Kidney (tissue), 13 donors: ENCODE measurements at regions not wholly inside any gene's neighbourhood (a gene's known extent, or its start where the extent isn't known, plus 50 kb on each side); places are given as distances from the start of the nearest gene placed in this dataset.
"Not testable (repeated sequence)": the region's sequence is repeated elsewhere in the genome, so short reads cannot be mapped to it uniquely, and the experiment has no call there.

Experiments used
- DNase-seq, 5 donors: peaks; one replicate each; pipeline ENCODE4 v3.0.0-alpha.2; 2013 to 2020
- FAIRE-seq: peaks from 2 replicates; lab custom pipeline; 2012; peaks lifted over from hg19 to GRCh38; lab: Jason Lieb, UNC
- H3K27ac ChIP-seq, 2 donors: one replicate each; pipeline ENCODE4 v1.7.0; 2013; ENCODE audit warnings: low read depth in 2 of 2, low read length in 2 of 2, inconsistent platforms in 1 of 2
- H3K27me3 ChIP-seq: one replicate; pipeline ENCODE4 v1.7.1; 2013; ENCODE audit warnings: low read length, inconsistent platforms; ENCODE audit not compliant: control insufficient read depth, insufficient read depth
- H3K36me3 ChIP-seq, 3 donors: one replicate each; pipeline versions ENCODE4 v1.7.0 to v1.7.1; 2013; ENCODE audit warnings: low read length in 3 of 3, control low read depth in 1 of 3, inconsistent platforms in 1 of 3; ENCODE audit not compliant: insufficient read depth in 3 of 3, control insufficient read depth in 2 of 3
- H3K4me1 ChIP-seq, 3 donors: one replicate each; pipeline versions ENCODE4 v1.7.0 to v1.7.1; 2013; ENCODE audit warnings: low read length in 3 of 3, inconsistent platforms in 1 of 3, low read depth in 1 of 3; ENCODE audit not compliant: control insufficient read depth in 2 of 3, insufficient read depth in 2 of 3
- H3K4me3 ChIP-seq, 3 donors: one replicate each; pipeline versions ENCODE4 v1.7.0 to v1.8.1; 2013; ENCODE audit warnings: low read length in 3 of 3, control low read depth in 1 of 3, inconsistent platforms in 1 of 3
- H3K9ac ChIP-seq, 3 donors: one replicate each; pipeline versions ENCODE4 v1.7.0 to v1.7.1; 2013; ENCODE audit warnings: low read length in 3 of 3, control low read depth in 1 of 3, inconsistent platforms in 1 of 3
- H3K9me3 ChIP-seq, 3 donors: one replicate each; pipeline versions ENCODE4 v1.7.0 to v1.7.1; 2013; ENCODE audit warnings: low read length in 3 of 3, control low read depth in 1 of 3, inconsistent platforms in 1 of 3; ENCODE audit not compliant: control insufficient read depth in 2 of 3, insufficient read depth in 1 of 3
- CTCF ChIP-seq: IDR thresholded peaks from 3 replicates; pipeline ENCODE4 v1.5.1; 2012; ENCODE audit warnings: mild to moderate bottlenecking, moderate library complexity, borderline replicate concordance; ENCODE audit not compliant: insufficient read depth; ENCODE audit errors: extremely low read depth
- intact Hi-C: fragments of 100-400 bp; cut with DNase I; formaldehyde crosslinking; loops from one replicate; pipeline ENCODE4 v1.11.1; 2022
- donor health status: control.
- donor health status: control.
- donor health status: control.
- donor health status: control.
- donor health status: control.
- donor health status: DM: yes; HTN: yes; CAD: no.
- donor health status: Normal renal cell carcinoma (clear cell type).

GRCh38 chr1:30365596-30365995, 357.8 kb downstream of the MATN1 start:
- Histone ChIP-seq H3K36me3 (no peaks in the 10 kb centered on the region), H3K4me1 (no peaks in the 10 kb centered on the region), H3K9ac (no peak overlapping the region), H3K27ac (no peak overlapping the region), H3K9me3 (no peaks in the 10 kb centered on the region), H3K4me3 (no peak overlapping the region), H3K27me3 (no peaks in the 10 kb centered on the region)
- intact Hi-C loops = no loop called here
- DNase-seq = no peak
- no peak for FAIRE-seq
- no peak for TF ChIP-seq CTCF

- no peaks in the 10 kb centered on the region for H3K9me3 ChIP-seq
- TF ChIP-seq CTCF = no peak
- no peaks in the 10 kb centered on the region for H3K27me3 ChIP-seq
- FAIRE-seq = no peak
- H3K4me3 ChIP-seq = no peak overlapping the region
- DNase-seq = no peak
- intact Hi-C loops = no loop called here
- H3K4me1 ChIP-seq = no peaks in the 10 kb centered on the region
- no peaks in the 10 kb centered on the region for H3K36me3 ChIP-seq
- H3K9ac ChIP-seq = no peak overlapping the region
- H3K27ac ChIP-seq = no peak overlapping the region
These were observed 360.4 kb downstream of the MATN1 start for GRCh38 chr1:30363031-30363430.

GRCh38 chr1:30362603-30362990, 360.8 kb downstream of the MATN1 start:
- TF ChIP-seq CTCF = no peak
- DNase-seq (no peak), FAIRE-seq (no peak)
- no peaks in the 10 kb centered on the region for H3K36me3 ChIP-seq
- H3K9ac ChIP-seq = no peak overlapping the region
- no peaks in the 10 kb centered on the region for H3K4me1 ChIP-seq
- no peak overlapping the region for H3K4me3 ChIP-seq
- intact Hi-C loops = no loop called here
- no peaks in the 10 kb centered on the region for H3K9me3 ChIP-seq
- H3K27ac ChIP-seq = no peak overlapping the region
- no peaks in the 10 kb centered on the region for H3K27me3 ChIP-seq

GRCh38 chr1:30361890-30362602, 361.3 kb downstream of the MATN1 start:
- FAIRE-seq, H3K9me3 ChIP-seq, H3K4me3 ChIP-seq, intact Hi-C loops, H3K36me3 ChIP-seq, H3K27ac ChIP-seq, H3K4me1 ChIP-seq, H3K27me3 ChIP-seq, H3K9ac ChIP-seq, DNase-seq: not testable (repeated sequence)
